Lower lobe of right lung (tissue), 2 donors: ENCODE measurements at regions not wholly inside any gene's neighbourhood (a gene's known extent, or its start where the extent isn't known, plus 50 kb on each side); places are given as distances from the start of the nearest gene placed in this dataset.

ENCODE experiments used
- ATAC-seq, 2 donors: fragments of 200-7000 bp; cut with Tn5 transposase; one replicate each; pipeline ENCODE4 v1.9.1; 2020 to 2022; ENCODE audit warnings: mild to moderate bottlenecking in 2 of 2, moderate library complexity in 2 of 2
- DNase-seq: peaks from one replicate; pipeline ENCODE4 v3.0.0-alpha.2; 2020
- H3K27ac ChIP-seq: fragments of 200-600 bp; one replicate; pipeline ENCODE4 v1.8.0; 2022
- H3K27me3 ChIP-seq: fragments of 200-600 bp; one replicate; pipeline ENCODE4 v1.8.0; 2022; ENCODE audit warnings: low read depth
- H3K36me3 ChIP-seq: fragments of 200-600 bp; one replicate; pipeline ENCODE4 v1.8.0; 2022; ENCODE audit warnings: mild to moderate bottlenecking
- H3K4me1 ChIP-seq: fragments of 200-600 bp; one replicate; pipeline ENCODE4 v1.8.0; 2022
- H3K4me3 ChIP-seq: fragments of 200-600 bp; one replicate; pipeline ENCODE4 v1.8.0; 2022; ENCODE audit warnings: mild to moderate bottlenecking
- H3K9me3 ChIP-seq: fragments of 200-600 bp; one replicate; pipeline ENCODE4 v1.8.0; 2022
- intact Hi-C: fragments of 100-400 bp; cut with DNase I; formaldehyde crosslinking; loops from one replicate; pipeline ENCODE4 v1.11.0; 2022
- TF ChIP-seq, protein P1 (sequence below): fragments of 200-600 bp; IDR thresholded peaks from one replicate; pipeline ENCODE4 v1.8.0; 2022; ENCODE audit warnings: antibody characterized with exemption, mild to moderate bottlenecking
- donor health status: DM: no; HTN: yes; CAD: no; lungs with severe emphysema.

- ATAC-seq (no peak), DNase-seq (no peak)
- no peak overlapping the region for H3K27ac ChIP-seq
- intact Hi-C loops: no loop called here
- H3K4me1 ChIP-seq: no peaks in the 10 kb centered on the region
- H3K9me3 ChIP-seq: no peaks in the 10 kb centered on the region
- TF ChIP-seq, protein P1, sequence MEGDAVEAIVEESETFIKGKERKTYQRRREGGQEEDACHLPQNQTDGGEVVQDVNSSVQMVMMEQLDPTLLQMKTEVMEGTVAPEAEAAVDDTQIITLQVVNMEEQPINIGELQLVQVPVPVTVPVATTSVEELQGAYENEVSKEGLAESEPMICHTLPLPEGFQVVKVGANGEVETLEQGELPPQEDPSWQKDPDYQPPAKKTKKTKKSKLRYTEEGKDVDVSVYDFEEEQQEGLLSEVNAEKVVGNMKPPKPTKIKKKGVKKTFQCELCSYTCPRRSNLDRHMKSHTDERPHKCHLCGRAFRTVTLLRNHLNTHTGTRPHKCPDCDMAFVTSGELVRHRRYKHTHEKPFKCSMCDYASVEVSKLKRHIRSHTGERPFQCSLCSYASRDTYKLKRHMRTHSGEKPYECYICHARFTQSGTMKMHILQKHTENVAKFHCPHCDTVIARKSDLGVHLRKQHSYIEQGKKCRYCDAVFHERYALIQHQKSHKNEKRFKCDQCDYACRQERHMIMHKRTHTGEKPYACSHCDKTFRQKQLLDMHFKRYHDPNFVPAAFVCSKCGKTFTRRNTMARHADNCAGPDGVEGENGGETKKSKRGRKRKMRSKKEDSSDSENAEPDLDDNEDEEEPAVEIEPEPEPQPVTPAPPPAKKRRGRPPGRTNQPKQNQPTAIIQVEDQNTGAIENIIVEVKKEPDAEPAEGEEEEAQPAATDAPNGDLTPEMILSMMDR: no peak
- no peak overlapping the region for H3K4me3 ChIP-seq
- no peaks in the 10 kb centered on the region for H3K36me3 ChIP-seq
- no peaks in the 10 kb centered on the region for H3K27me3 ChIP-seq
These were observed 71.7 kb upstream of the GTSF1L start for GRCh38 chr20:43798291-43799149.

DNA sequence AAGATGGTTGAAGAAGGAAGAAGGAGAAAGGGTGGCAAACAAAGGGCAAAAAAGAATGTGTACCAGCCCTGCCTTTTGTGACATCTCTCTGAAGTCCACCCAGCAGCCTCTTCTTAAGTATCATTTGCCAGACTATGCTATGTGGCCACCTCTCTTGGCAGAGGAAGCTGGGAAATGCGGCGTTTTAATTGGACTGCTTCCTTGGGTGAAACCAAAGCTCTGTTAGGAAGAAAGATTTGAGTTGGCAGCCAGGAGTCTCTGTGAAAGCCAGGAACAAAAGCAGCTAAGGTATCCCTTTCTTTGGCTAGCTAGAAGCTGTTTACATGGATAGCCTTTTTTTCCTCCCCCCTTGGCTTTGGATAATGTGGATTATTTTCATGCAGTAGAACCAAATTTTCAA, 67.5 kb upstream of the GTSF1L start:
- Histone ChIP-seq H3K4me3 (no peak overlapping the region), H3K9me3 (no peaks in the 10 kb centered on the region), H3K27me3 (no peaks in the 10 kb centered on the region), H3K27ac (no peak overlapping the region), H3K36me3 (no peaks in the 10 kb centered on the region), H3K4me1 (no peaks in the 10 kb centered on the region)
- DNase-seq (no peak), ATAC-seq (no peak)
- intact Hi-C loops: no loop called here
- TF ChIP-seq, protein P1: no peak

DNA sequence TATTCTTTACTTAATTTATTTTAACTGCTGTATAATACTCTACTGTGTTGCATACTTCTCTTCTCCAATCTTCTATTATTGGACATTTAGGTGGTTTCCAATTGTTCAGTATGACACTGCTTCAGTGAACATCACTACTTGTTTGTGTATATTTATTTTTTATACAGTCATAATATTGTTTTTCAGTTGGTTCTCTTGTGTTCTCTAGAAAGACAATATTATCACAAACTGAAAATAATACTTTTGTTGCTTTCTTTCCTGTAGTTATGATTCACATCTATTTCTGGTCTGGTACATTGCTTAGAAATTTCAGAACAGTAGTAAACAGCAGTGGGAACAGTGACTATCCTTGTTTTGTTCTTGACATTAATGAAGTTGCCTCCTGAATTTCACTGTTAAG, 62.8 kb upstream of the GTSF1L start:
- intact Hi-C loops: no loop called here
- Histone ChIP-seq H3K4me3 (no peak overlapping the region), H3K4me1 (no peaks in the 10 kb centered on the region), H3K27me3 (no peaks in the 10 kb centered on the region), H3K9me3 (no peaks in the 10 kb centered on the region), H3K27ac (no peak overlapping the region), H3K36me3 (no peaks in the 10 kb centered on the region)
- TF ChIP-seq, protein P1: no peak
- ATAC-seq: no peak
- no peak for DNase-seq

- no peaks in the 10 kb centered on the region for H3K27me3 ChIP-seq
- H3K4me3 ChIP-seq: no peak overlapping the region
- no peaks in the 10 kb centered on the region for H3K9me3 ChIP-seq
- TF ChIP-seq, protein P1: no peak
- ATAC-seq (no peak), DNase-seq (no peak)
- no peaks in the 10 kb centered on the region for H3K4me1 ChIP-seq
- intact Hi-C loops: no loop called here
- no peaks in the 10 kb centered on the region for H3K36me3 ChIP-seq
- no peak overlapping the region for H3K27ac ChIP-seq
These were observed 61.1 kb upstream of the GTSF1L start for GRCh38 chr20:43787937-43788336.

GRCh38 chr20:43786885-43787284, 60.1 kb upstream of the GTSF1L start:
- intact Hi-C loops: no loop called here
- H3K27me3 ChIP-seq: no peaks in the 10 kb centered on the region
- TF ChIP-seq, protein P1: no peak
- no peaks in the 10 kb centered on the region for H3K9me3 ChIP-seq
- no peaks in the 10 kb centered on the region for H3K36me3 ChIP-seq
- H3K27ac ChIP-seq: no peak overlapping the region
- H3K4me1 ChIP-seq: no peaks in the 10 kb centered on the region
- DNase-seq (no peak), ATAC-seq (no peak)
- no peak overlapping the region for H3K4me3 ChIP-seq
